SK-N-SH (cell line): ENCODE measurements at regions not wholly inside any gene's neighbourhood (a gene's known extent, or its start where the extent isn't known, plus 50 kb on each side); places are given as distances from the start of the nearest gene placed in this dataset.
"Not testable (repeated sequence)": the region's sequence is repeated elsewhere in the genome, so short reads cannot be mapped to it uniquely, and the experiment has no call there.

ENCODE experiments used
- CTCF ChIA-PET: fragments of 300-600, 350-600 bp; formaldehyde crosslinking; extraction: SDS; loops from one replicate; lab custom pipeline; 2021; lab: Yijun Ruan, JAX
- POLR2A ChIA-PET: fragments of 350-600 bp; sonication (Branson Sonifier 250); formaldehyde crosslinking; extraction: SDS; loops from one replicate; lab custom pipeline; 2020; ENCODE audit warnings: antibody characterized with exemption, inconsistent platforms; lab: Yijun Ruan, JAX
- DNase-seq: peaks from one replicate; pipeline ENCODE4 v3.0.0; 2012
- H2AFZ ChIP-seq: fragments of 200-600 bp; sonication (generic); 2 replicates; pipeline ENCODE4 v1.8.1; 2016; ENCODE audit warnings: antibody characterized with exemption, mild to moderate bottlenecking, low read depth
- H3F3A ChIP-seq: fragments of 200-600 bp; sonication (generic); replicated peaks from 2 replicates; pipeline ENCODE3; 2016; ENCODE audit warnings: antibody characterized with exemption, mild to moderate bottlenecking; ENCODE audit not compliant: insufficient read depth
- H3K27ac ChIP-seq, 2 experiments: fragments of 200-500 bp in 1 of 2; fragments of 200-600 bp in 1 of 2; sonication (Bioruptor generic) in 1 of 2; sonication (generic), shearing (Covaris generic) in 1 of 2; 2 replicates each; pipeline versions ENCODE4 v1.5.1 to v1.6.1; 2014 to 2016; ENCODE audit warnings: low read depth in 2 of 2, inconsistent platforms in 1 of 2, low read length in 1 of 2, mild to moderate bottlenecking in 1 of 2, mixed read lengths in 1 of 2
- H3K27me3 ChIP-seq: fragments of 200-600 bp; sonication (generic), shearing (Covaris generic); 2 replicates; pipeline ENCODE4 v1.6.1; 2016; ENCODE audit warnings: mixed run types; ENCODE audit not compliant: insufficient read depth
- H3K36me3 ChIP-seq, 2 experiments: fragments of 200-500 bp in 1 of 2; fragments of 200-600 bp in 1 of 2; sonication (Bioruptor generic) in 1 of 2; sonication (generic) in 1 of 2; replicated peaks in 1 of 2; 2 replicates each; pipeline versions ENCODE3 to v1.5.1; 2014 to 2016; ENCODE audit warnings: low read length in 1 of 2, mild to moderate bottlenecking in 1 of 2; ENCODE audit not compliant: insufficient read depth in 2 of 2, control insufficient read depth in 1 of 2
- H3K4me1 ChIP-seq, 2 experiments: fragments of 200-500 bp in 1 of 2; fragments of 200-600 bp in 1 of 2; sonication (Bioruptor generic) in 1 of 2; sonication (generic), shearing (Covaris generic) in 1 of 2; 2 replicates each; pipeline versions ENCODE4 v1.5.1 to v1.6.1; 2014 to 2016; ENCODE audit warnings: low read depth in 1 of 2, low read length in 1 of 2, mixed run types in 1 of 2; ENCODE audit not compliant: insufficient read depth in 2 of 2, control insufficient read depth in 1 of 2
- H3K4me2 ChIP-seq: fragments of 200-600 bp; sonication (generic), shearing (Covaris generic); 2 replicates; pipeline ENCODE4 v1.6.1; 2017; ENCODE audit warnings: mixed run types
- H3K4me3 ChIP-seq, 2 experiments: fragments of 200-500 bp in 1 of 2; fragments of 200-600 bp in 1 of 2; sonication (Bioruptor generic) in 1 of 2; sonication (generic), shearing (Covaris generic) in 1 of 2; 2 replicates each; pipeline versions ENCODE4 v1.5.1 to v1.8.1; 2014 to 2016; ENCODE audit warnings: low read depth in 2 of 2, inconsistent platforms in 1 of 2, low read length in 1 of 2, mild to moderate bottlenecking in 1 of 2, mixed read lengths in 1 of 2, moderate library complexity in 1 of 2
- H3K79me2 ChIP-seq: fragments of 200-600 bp; sonication (generic); 2 replicates; pipeline ENCODE4 v1.8.1; 2017; ENCODE audit warnings: mild to moderate bottlenecking; ENCODE audit not compliant: insufficient read depth
- H3K9ac ChIP-seq: fragments of 200-600 bp; sonication (generic); 2 replicates; pipeline ENCODE4 v1.6.1; 2017; ENCODE audit warnings: mixed run types
- H3K9me2 ChIP-seq: fragments of 200-600 bp; sonication (generic); 2 replicates; pipeline ENCODE4 v1.6.1; 2017; ENCODE audit warnings: mixed run types
- H3K9me3 ChIP-seq: fragments of 200-600 bp; sonication (generic); 2 replicates; pipeline ENCODE4 v1.6.1; 2017; ENCODE audit warnings: mixed run types, mild to moderate bottlenecking, moderate library complexity
- H4K20me1 ChIP-seq: fragments of 200-600 bp; sonication (generic); 2 replicates; pipeline ENCODE4 v1.6.1; 2017; ENCODE audit warnings: mild to moderate bottlenecking, mixed run types; ENCODE audit not compliant: insufficient read depth
- CHD2 ChIP-seq: fragments of 150-350 bp; IDR thresholded peaks from 2 replicates; pipeline ENCODE4 v1.6.1; 2018; ENCODE audit warnings: low read length; ENCODE audit not compliant: partially characterized antibody
- ELF1 ChIP-seq: IDR thresholded peaks from 2 replicates; pipeline ENCODE4 v1.4.0; 2012
- FOSL2 ChIP-seq: IDR thresholded peaks from 2 replicates; pipeline ENCODE4 v1.4.0; 2012; ENCODE audit warnings: low read depth, mild to moderate bottlenecking, moderate library complexity, borderline replicate concordance
- FOXJ3 ChIP-seq: sonication (generic); formaldehyde crosslinking; IDR thresholded peaks from 2 replicates; pipeline ENCODE4 v1.5.1; 2020; ENCODE audit warnings: mild to moderate bottlenecking, missing genetic modification reagents
- GATA2 ChIP-seq: sonication (generic); formaldehyde crosslinking; IDR thresholded peaks from 2 replicates; pipeline ENCODE4 v1.5.0; 2020; ENCODE audit warnings: mild to moderate bottlenecking, missing genetic modification reagents
- MEF2A ChIP-seq: IDR thresholded peaks from 2 replicates; pipeline ENCODE4 v1.4.0; 2012; ENCODE audit warnings: low read depth, borderline replicate concordance
- MXI1 ChIP-seq: IDR thresholded peaks from 2 replicates; pipeline ENCODE4 v1.6.1; 2012; ENCODE audit warnings: mild to moderate bottlenecking, low read depth, low read length, improper control_type of control experiment
- NFIC ChIP-seq: IDR thresholded peaks from 2 replicates; pipeline ENCODE4 v1.4.0; 2012; ENCODE audit warnings: borderline replicate concordance
- POLR2AphosphoS5 ChIP-seq: IDR thresholded peaks from 2 replicates; pipeline ENCODE4 v1.6.1; 2012; ENCODE audit warnings: low read depth, low read length
- RFX5 ChIP-seq: IDR thresholded peaks from 2 replicates; pipeline ENCODE4 v1.6.1; 2012; ENCODE audit warnings: mild to moderate bottlenecking, improper control_type of control experiment, low read length
- TAF1 ChIP-seq: IDR thresholded peaks from 2 replicates; pipeline ENCODE4 v1.6.1; 2012; ENCODE audit warnings: low read depth, mild to moderate bottlenecking, low read length, moderate library complexity, borderline replicate concordance
- TCF12 ChIP-seq: IDR thresholded peaks from 2 replicates; pipeline ENCODE4 v1.4.0; 2012
- WGBS: methylation state at CpG from one replicate; pipeline ENCODE4 v1.1.6; 2017; ENCODE audit warnings: low lambda C conversion rate; 5-methylcytosine and 5-hydroxymethylcytosine counted together
- TF ChIP-seq, protein P1 (sequence below): fragments of 200-600 bp; sonication (generic); IDR thresholded peaks from 2 replicates; pipeline ENCODE4 v1.6.1; 2017; ENCODE audit warnings: antibody characterized with exemption, mild to moderate bottlenecking, moderate library complexity
- TF ChIP-seq, protein P2 (sequence below): IDR thresholded peaks from 2 replicates; pipeline ENCODE4 v1.6.1; 2012; ENCODE audit warnings: mild to moderate bottlenecking, low read depth, low read length, moderate library complexity
- TF ChIP-seq, protein P3 (sequence below): fragments of 150-350 bp; IDR thresholded peaks from 2 replicates; pipeline ENCODE4 v1.6.1; 2016; ENCODE audit warnings: mild to moderate bottlenecking, low read depth, low read length
- TF ChIP-seq, protein P4 (sequence below): IDR thresholded peaks from 2 replicates; pipeline ENCODE4 v1.4.0; 2012; ENCODE audit warnings: low read depth, borderline replicate concordance
- TF ChIP-seq, protein P5 (sequence below): IDR thresholded peaks from 2 replicates; pipeline ENCODE4; 2012
- TF ChIP-seq, protein P6 (sequence below): fragments of 150-350 bp; IDR thresholded peaks from 2 replicates; pipeline ENCODE4 v1.6.1; 2017; ENCODE audit warnings: antibody characterized with exemption, low read length, low read depth, borderline replicate concordance

DNA sequence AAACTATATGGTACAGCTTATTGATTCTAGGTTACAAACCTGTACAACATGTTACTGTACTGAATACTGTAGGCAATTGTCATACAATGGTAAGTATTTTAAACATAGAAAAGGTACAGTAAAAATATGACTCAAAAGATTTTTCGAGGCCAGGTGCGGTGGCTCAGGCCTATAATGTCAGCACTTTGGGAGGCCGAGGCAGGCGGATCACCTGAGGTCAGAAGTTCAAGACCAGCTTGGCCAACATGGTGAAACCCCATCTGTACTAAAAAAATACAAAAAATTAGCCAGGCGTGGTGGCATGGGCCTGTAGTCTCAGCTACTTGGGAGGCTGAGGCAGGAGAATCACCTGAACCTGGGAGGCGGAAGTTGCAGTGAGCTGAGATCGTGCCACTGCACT is 646.6 kb downstream of the ISL1 start:
- H3K9me3 ChIP-seq, H3K27ac ChIP-seq, H3K9me2 ChIP-seq, H3K4me2 ChIP-seq, POLR2A ChIA-PET, DNase-seq, H3K4me3 ChIP-seq, H3K27me3 ChIP-seq, H3K79me2 ChIP-seq, H3K4me1 ChIP-seq, H3K9ac ChIP-seq, H3K36me3 ChIP-seq, H4K20me1 ChIP-seq, H3F3A ChIP-seq, CTCF ChIA-PET, H2AFZ ChIP-seq: not testable (repeated sequence)
- WGBS = 69% methylated on average over 7 of the region's 7 CpGs

DNA sequence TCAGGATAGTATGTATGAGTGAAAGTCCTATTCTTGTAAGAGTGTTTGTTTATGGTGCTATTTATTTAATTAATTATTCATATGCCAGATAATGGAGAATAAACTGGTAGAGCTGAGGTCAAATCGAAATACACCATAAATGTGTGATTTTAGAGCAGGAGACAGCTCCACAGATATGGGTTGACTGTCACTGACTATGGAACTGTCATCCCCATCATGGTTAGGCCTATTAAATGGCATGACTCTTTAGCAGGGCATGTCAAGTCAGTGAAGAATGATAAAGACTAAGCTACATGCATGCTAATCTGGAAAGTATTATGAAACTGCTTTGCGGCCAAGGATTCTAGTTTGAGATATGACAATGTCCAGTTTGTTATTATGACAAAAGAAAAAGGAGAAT is 658.6 kb downstream of the ISL1 start:
- POLR2A ChIA-PET = no interaction called here
- CTCF ChIA-PET = no interaction called here
- DNase-seq = no peak
- no peaks in the 10 kb centered on the region for H3K9me3 ChIP-seq
- H3K36me3 ChIP-seq = no peaks in the 10 kb centered on the region
- no peak overlapping the region for H3K9ac ChIP-seq
- no peaks in the 10 kb centered on the region for H3K27me3 ChIP-seq
- no peaks in the 10 kb centered on the region for H3K79me2 ChIP-seq
- H2AFZ ChIP-seq = no peak overlapping the region
- H3K27ac ChIP-seq = no peak overlapping the region
- no peak overlapping the region for H3K4me2 ChIP-seq
- no peaks in the 10 kb centered on the region for H3F3A ChIP-seq
- H3K9me2 ChIP-seq = no peaks in the 10 kb centered on the region
- no peaks in the 10 kb centered on the region; a peak in 1 of 4 replicates for H3K4me1 ChIP-seq
- 60% methylated on average over 2 of the region's 2 CpGs for WGBS
- no peaks in the 10 kb centered on the region for H4K20me1 ChIP-seq
- no peak overlapping the region for H3K4me3 ChIP-seq
- TF ChIP-seq GATA2 (CRISPR knock-in tag) = no peak
- TF ChIP-seq POLR2AphosphoS5 = no peak
- TF ChIP-seq NFIC = no peak
- TF ChIP-seq, protein P1, sequence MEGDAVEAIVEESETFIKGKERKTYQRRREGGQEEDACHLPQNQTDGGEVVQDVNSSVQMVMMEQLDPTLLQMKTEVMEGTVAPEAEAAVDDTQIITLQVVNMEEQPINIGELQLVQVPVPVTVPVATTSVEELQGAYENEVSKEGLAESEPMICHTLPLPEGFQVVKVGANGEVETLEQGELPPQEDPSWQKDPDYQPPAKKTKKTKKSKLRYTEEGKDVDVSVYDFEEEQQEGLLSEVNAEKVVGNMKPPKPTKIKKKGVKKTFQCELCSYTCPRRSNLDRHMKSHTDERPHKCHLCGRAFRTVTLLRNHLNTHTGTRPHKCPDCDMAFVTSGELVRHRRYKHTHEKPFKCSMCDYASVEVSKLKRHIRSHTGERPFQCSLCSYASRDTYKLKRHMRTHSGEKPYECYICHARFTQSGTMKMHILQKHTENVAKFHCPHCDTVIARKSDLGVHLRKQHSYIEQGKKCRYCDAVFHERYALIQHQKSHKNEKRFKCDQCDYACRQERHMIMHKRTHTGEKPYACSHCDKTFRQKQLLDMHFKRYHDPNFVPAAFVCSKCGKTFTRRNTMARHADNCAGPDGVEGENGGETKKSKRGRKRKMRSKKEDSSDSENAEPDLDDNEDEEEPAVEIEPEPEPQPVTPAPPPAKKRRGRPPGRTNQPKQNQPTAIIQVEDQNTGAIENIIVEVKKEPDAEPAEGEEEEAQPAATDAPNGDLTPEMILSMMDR = no peak
- no peak for TF ChIP-seq MEF2A
- TF ChIP-seq ELF1 = no peak
- TF ChIP-seq RFX5 = no peak
- TF ChIP-seq, protein P2, sequence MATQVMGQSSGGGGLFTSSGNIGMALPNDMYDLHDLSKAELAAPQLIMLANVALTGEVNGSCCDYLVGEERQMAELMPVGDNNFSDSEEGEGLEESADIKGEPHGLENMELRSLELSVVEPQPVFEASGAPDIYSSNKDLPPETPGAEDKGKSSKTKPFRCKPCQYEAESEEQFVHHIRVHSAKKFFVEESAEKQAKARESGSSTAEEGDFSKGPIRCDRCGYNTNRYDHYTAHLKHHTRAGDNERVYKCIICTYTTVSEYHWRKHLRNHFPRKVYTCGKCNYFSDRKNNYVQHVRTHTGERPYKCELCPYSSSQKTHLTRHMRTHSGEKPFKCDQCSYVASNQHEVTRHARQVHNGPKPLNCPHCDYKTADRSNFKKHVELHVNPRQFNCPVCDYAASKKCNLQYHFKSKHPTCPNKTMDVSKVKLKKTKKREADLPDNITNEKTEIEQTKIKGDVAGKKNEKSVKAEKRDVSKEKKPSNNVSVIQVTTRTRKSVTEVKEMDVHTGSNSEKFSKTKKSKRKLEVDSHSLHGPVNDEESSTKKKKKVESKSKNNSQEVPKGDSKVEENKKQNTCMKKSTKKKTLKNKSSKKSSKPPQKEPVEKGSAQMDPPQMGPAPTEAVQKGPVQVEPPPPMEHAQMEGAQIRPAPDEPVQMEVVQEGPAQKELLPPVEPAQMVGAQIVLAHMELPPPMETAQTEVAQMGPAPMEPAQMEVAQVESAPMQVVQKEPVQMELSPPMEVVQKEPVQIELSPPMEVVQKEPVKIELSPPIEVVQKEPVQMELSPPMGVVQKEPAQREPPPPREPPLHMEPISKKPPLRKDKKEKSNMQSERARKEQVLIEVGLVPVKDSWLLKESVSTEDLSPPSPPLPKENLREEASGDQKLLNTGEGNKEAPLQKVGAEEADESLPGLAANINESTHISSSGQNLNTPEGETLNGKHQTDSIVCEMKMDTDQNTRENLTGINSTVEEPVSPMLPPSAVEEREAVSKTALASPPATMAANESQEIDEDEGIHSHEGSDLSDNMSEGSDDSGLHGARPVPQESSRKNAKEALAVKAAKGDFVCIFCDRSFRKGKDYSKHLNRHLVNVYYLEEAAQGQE = no peak
- no peak for TF ChIP-seq FOXJ3
- TF ChIP-seq, protein P3, sequence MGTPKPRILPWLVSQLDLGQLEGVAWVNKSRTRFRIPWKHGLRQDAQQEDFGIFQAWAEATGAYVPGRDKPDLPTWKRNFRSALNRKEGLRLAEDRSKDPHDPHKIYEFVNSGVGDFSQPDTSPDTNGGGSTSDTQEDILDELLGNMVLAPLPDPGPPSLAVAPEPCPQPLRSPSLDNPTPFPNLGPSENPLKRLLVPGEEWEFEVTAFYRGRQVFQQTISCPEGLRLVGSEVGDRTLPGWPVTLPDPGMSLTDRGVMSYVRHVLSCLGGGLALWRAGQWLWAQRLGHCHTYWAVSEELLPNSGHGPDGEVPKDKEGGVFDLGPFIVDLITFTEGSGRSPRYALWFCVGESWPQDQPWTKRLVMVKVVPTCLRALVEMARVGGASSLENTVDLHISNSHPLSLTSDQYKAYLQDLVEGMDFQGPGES = no peak
- TF ChIP-seq, protein P4, sequence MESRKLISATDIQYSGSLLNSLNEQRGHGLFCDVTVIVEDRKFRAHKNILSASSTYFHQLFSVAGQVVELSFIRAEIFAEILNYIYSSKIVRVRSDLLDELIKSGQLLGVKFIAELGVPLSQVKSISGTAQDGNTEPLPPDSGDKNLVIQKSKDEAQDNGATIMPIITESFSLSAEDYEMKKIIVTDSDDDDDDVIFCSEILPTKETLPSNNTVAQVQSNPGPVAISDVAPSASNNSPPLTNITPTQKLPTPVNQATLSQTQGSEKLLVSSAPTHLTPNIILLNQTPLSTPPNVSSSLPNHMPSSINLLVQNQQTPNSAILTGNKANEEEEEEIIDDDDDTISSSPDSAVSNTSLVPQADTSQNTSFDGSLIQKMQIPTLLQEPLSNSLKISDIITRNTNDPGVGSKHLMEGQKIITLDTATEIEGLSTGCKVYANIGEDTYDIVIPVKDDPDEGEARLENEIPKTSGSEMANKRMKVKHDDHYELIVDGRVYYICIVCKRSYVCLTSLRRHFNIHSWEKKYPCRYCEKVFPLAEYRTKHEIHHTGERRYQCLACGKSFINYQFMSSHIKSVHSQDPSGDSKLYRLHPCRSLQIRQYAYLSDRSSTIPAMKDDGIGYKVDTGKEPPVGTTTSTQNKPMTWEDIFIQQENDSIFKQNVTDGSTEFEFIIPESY = no peak
- no peak for TF ChIP-seq TCF12
- no peak for TF ChIP-seq MXI1
- TF ChIP-seq, protein P5, sequence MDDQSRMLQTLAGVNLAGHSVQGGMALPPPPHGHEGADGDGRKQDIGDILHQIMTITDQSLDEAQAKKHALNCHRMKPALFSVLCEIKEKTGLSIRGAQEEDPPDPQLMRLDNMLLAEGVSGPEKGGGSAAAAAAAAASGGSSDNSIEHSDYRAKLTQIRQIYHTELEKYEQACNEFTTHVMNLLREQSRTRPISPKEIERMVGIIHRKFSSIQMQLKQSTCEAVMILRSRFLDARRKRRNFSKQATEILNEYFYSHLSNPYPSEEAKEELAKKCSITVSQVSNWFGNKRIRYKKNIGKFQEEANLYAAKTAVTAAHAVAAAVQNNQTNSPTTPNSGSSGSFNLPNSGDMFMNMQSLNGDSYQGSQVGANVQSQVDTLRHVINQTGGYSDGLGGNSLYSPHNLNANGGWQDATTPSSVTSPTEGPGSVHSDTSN = no peak
- TF ChIP-seq, protein P6, sequence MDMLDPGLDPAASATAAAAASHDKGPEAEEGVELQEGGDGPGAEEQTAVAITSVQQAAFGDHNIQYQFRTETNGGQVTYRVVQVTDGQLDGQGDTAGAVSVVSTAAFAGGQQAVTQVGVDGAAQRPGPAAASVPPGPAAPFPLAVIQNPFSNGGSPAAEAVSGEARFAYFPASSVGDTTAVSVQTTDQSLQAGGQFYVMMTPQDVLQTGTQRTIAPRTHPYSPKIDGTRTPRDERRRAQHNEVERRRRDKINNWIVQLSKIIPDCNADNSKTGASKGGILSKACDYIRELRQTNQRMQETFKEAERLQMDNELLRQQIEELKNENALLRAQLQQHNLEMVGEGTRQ = no peak
- no peak for TF ChIP-seq TAF1
- TF ChIP-seq CHD2 = no peak
- no peak for TF ChIP-seq FOSL2
